ENCODE measurements at regions not wholly inside any gene's neighbourhood (a gene's known extent, or its start where the extent isn't known, plus 50 kb on each side); places are given as distances from the start of the nearest gene placed in this dataset.

- TF ChIP-seq EZH2phosphoT487 (IDR thresholded peaks at IDR 0.05; ENCODE audit: borderline replicate concordance, low read length) = no peak
- TF ChIP-seq CTCF (IDR thresholded peaks at IDR 0.05; ENCODE audit: low read depth, low read length, poor library complexity, severe bottlenecking) = no peak
Measured at GRCh38 chr15:97126553-97127233, 796.2 kb downstream of the NR2F2 start.
